ENCODE measurements at regions not wholly inside any gene's neighbourhood (a gene's known extent, or its start where the extent isn't known, plus 50 kb on each side); places are given as distances from the start of the nearest gene placed in this dataset.
A peak's percentile ranks its signal among the peaks of the same experiment; 100 is the strongest.

DNA sequence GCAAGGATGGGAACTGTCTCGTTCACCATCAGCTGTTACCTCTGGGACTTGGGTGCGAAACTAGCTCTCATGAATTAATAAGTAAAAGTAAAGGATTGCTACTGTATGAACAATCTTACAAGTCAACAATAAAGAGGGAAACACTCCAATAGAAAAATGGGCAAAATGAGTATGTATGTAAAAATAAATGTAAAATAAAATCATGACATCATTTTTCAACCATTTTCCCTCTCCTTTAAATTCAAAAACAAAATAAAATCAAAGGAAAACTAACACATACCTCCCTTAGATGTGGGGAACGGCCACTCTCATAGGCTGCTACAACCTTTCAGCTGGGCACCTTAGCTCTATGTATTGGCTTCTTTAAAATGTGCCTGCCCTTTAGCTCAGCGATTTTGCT is 389.7 kb upstream of the ARID1B start:
- DNase-seq = no peak
- peaks cover 2% of the 10 kb centered on the region for H3K9me3 Mint-ChIP-seq (ENCODE audit: low read depth)
- CTCF ChIA-PET = interaction anchor here (0.5 kb wide), 1 partner anchor 96 kb away, joined by 3 read pairs; no protein-coding TSS in a partner anchor
- H3K27ac Mint-ChIP-seq = no peak overlapping the region
- H3K36me3 Mint-ChIP-seq (ENCODE audit: low read depth) = no peaks in the 10 kb centered on the region
- no peak for ATAC-seq
- no peaks in the 10 kb centered on the region for H3K27me3 Mint-ChIP-seq
- H3K4me1 Mint-ChIP-seq = peaks cover 20% of the 10 kb centered on the region
- POLR2A ChIA-PET = no interaction called here
- no peak overlapping the region for H3K4me3 Mint-ChIP-seq
- intact Hi-C loops (cut with DNase I, micrococcal nuclease) = no loop called here

DNA sequence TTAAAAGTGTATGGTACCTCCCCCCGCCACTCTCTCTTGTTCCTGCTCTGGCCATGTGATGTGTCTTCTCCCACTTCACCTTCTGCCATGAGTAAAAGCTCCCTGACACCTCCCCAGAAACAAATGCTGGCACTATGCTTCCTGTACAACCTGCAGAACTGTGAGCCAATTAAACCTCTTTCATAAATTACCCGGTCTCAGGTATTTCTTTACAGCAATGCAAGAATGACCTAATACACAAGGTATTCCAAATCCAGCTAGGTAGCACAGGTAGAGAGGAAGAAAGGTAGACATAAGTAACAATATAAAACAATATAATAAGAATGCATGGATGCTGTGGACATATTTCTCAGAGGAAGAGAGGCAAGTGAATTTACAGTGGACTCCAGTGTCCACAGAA is 394.1 kb upstream of the ARID1B start:
- intact Hi-C loops (cut with DNase I, micrococcal nuclease) = no loop called here
- ChIA-PET CTCF (no interaction called here), POLR2A (no interaction called here)
- Mint-ChIP-seq H3K9me3 (ENCODE audit: low read depth) (peaks cover 2% of the 10 kb centered on the region), H3K36me3 (ENCODE audit: low read depth) (no peaks in the 10 kb centered on the region), H3K4me1 (peaks cover 2% of the 10 kb centered on the region), H3K4me3 (no peak overlapping the region), H3K27ac (no peak overlapping the region), H3K27me3 (no peaks in the 10 kb centered on the region)
- no peak for ATAC-seq
- no peak for DNase-seq

DNA sequence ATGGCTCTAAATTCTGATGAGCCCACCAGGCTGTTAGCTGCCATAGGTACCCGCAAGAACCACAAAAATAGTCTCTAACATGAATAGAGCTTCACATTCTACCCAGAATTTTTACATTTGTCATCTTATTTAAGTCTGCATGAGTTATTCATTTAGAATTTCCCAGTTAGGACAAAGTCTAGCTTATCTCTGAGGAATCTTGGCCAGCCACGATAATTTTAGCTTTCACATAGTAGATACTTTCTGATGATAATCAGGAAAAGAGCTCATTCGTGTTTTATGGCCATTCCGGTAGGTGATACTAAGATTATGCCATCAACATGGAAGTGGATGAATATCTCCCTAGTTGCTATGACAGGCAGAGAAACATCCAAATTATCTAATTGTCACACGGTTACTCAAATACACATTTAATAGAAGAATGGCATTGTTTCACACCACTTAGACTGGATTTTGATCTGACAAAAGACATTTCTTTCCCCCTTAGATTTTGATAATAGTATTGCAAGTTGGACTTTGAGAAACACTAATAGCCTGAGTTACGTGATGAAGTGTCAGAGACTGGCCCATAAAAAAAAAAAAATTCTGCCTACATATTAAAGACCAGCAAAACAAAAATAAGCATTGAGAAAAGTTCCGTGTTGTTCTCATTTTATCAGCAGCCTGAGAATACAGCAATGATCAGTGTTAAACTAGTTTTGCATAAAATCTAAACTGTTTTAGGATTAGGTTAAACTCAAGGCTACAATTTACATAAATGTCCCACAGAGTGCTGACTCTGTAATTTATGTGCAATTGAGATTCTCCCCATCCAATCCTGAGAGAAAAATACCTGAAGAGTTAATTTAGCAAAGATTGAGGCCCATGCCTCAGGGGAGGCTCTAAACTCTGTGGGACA is 397.5 kb upstream of the ARID1B start:
- H3K27me3 Mint-ChIP-seq = no peaks in the 10 kb centered on the region
- H3K4me1 Mint-ChIP-seq = peaks cover 2% of the 10 kb centered on the region
- H3K27ac Mint-ChIP-seq = no peak overlapping the region
- ATAC-seq (no peak), DNase-seq (no peak)
- ChIA-PET POLR2A (no interaction called here), CTCF (interaction anchor here (0.7 kb wide), 1 partner anchor 539 kb away, joined by 3 read pairs; no protein-coding TSS in a partner anchor)
- intact Hi-C loops (cut with DNase I, micrococcal nuclease) = no loop called here
- no peaks in the 10 kb centered on the region for H3K9me3 Mint-ChIP-seq (ENCODE audit: low read depth)
- H3K36me3 Mint-ChIP-seq (ENCODE audit: low read depth) = no peaks in the 10 kb centered on the region
- H3K4me3 Mint-ChIP-seq = no peak overlapping the region

DNA sequence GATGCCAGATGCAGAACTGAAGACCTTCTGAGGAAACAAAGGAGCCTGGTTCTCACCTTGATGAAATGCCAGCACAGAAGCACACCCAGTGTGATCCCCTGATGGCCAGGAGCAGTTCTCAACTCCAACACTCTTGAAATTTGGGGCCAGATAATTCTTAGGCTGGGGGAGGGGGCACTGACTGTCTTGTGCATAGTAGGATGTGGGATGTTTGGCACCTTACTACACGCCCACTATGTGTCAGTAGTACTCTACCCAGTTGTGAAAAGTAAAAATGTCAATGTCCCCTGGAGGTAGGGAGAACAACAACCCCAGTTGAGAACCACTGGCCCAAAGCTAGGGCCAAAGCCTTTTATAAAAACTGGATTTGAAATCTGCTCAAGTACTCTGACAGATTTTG is 398.3 kb upstream of the ARID1B start:
- DNase-seq = no peak
- H3K4me3 Mint-ChIP-seq = no peak overlapping the region
- H3K4me1 Mint-ChIP-seq = peaks cover 2% of the 10 kb centered on the region
- no peak overlapping the region for H3K27ac Mint-ChIP-seq
- CTCF ChIA-PET = interaction anchor here (0.7 kb wide), 1 partner anchor 540 kb away, joined by 3 read pairs; no protein-coding TSS in a partner anchor
- ATAC-seq = peak; percentile 53
- no peaks in the 10 kb centered on the region for H3K9me3 Mint-ChIP-seq (ENCODE audit: low read depth)
- POLR2A ChIA-PET = no interaction called here
- intact Hi-C loops (cut with DNase I, micrococcal nuclease) = no loop called here
- no peaks in the 10 kb centered on the region for H3K36me3 Mint-ChIP-seq (ENCODE audit: low read depth)
- H3K27me3 Mint-ChIP-seq = no peaks in the 10 kb centered on the region

DNA sequence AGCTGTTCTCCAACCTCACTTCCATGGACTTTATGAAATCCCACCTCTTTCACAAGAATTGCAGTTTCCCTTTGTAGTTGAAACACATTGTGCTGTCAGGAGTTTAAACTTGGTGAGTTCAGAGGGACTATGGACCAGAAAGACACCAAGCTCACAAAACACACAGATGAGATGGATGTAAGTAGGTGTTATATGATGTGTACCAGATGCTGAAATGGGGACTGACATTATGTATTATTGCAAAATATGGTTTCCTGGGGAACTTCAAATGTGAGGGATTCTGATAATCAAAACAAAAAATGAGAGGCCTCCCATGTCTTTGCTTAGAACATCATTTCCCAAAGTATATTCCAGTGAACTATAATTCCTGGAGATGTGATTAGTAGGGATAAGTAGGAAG is 401.1 kb upstream of the ARID1B start:
- Mint-ChIP-seq H3K36me3 (ENCODE audit: low read depth) (no peaks in the 10 kb centered on the region), H3K9me3 (ENCODE audit: low read depth) (no peaks in the 10 kb centered on the region), H3K27me3 (no peaks in the 10 kb centered on the region), H3K27ac (no peak overlapping the region), H3K4me3 (no peak overlapping the region), H3K4me1 (peaks cover 2% of the 10 kb centered on the region)
- ChIA-PET CTCF (no interaction called here), POLR2A (no interaction called here)
- ATAC-seq (no peak), DNase-seq (no peak)
- intact Hi-C loops (cut with DNase I, micrococcal nuclease) = no loop called here

DNA sequence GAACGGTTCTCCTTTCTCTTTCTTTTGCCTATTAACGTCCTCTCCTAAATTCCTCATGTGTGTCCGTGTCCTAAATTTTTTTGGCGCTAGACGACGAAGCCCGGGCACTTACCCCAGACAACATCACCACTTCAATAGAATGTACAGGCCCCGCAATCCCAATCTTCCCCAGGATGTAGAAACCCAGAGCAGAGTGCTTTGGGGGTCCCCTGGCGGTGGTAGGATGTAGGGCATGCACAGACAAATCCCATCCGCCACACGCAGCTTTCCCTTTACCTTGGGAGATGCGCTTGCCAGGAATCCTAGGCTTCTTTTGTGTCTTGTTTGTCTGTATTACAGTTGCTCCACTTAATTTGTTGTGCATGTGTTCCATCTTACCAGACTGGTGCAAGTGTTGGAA is 417.3 kb upstream of the ARID1B start:
- peaks cover 2% of the 10 kb centered on the region for H3K9me3 Mint-ChIP-seq (ENCODE audit: low read depth)
- no peaks in the 10 kb centered on the region for H3K4me1 Mint-ChIP-seq
- H3K4me3 Mint-ChIP-seq = no peak overlapping the region
- ChIA-PET POLR2A (no interaction called here), CTCF (interaction anchor here (0.6 kb wide), 1 partner anchor 62 kb away, joined by 3 read pairs; no protein-coding TSS in a partner anchor)
- intact Hi-C loops (cut with DNase I, micrococcal nuclease) = no loop called here
- no peak overlapping the region for H3K27ac Mint-ChIP-seq
- ATAC-seq = no peak
- H3K36me3 Mint-ChIP-seq (ENCODE audit: low read depth) = no peaks in the 10 kb centered on the region
- H3K27me3 Mint-ChIP-seq = no peaks in the 10 kb centered on the region
- no peak for DNase-seq

DNA sequence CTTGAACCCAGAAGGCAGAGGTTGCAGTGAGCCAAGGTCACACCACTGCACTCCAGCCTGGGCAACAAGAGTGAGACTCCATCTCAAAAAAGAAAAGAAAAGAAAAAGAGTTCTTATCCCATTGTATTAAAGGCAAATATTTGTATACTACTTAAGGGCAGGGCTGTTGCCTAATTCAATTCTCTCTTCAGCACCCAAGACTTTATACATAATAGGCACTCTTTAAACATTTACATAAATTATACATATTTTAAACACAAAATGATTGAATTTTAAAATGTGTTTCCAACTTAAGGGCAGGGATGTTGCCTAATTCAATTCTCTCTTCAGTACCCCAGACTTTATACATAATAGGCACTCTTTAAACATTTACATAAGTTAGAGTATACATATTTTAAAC is 424.3 kb upstream of the ARID1B start:
- Mint-ChIP-seq H3K27me3 (no peaks in the 10 kb centered on the region), H3K4me3 (no peak overlapping the region), H3K27ac (no peak overlapping the region), H3K4me1 (no peaks in the 10 kb centered on the region), H3K36me3 (ENCODE audit: low read depth) (no peaks in the 10 kb centered on the region), H3K9me3 (ENCODE audit: low read depth) (no peaks in the 10 kb centered on the region)
- no peak for DNase-seq
- ATAC-seq = no peak
- POLR2A ChIA-PET = no interaction called here
- CTCF ChIA-PET = no interaction called here
- intact Hi-C loops (cut with DNase I, micrococcal nuclease) = no loop called here

DNA sequence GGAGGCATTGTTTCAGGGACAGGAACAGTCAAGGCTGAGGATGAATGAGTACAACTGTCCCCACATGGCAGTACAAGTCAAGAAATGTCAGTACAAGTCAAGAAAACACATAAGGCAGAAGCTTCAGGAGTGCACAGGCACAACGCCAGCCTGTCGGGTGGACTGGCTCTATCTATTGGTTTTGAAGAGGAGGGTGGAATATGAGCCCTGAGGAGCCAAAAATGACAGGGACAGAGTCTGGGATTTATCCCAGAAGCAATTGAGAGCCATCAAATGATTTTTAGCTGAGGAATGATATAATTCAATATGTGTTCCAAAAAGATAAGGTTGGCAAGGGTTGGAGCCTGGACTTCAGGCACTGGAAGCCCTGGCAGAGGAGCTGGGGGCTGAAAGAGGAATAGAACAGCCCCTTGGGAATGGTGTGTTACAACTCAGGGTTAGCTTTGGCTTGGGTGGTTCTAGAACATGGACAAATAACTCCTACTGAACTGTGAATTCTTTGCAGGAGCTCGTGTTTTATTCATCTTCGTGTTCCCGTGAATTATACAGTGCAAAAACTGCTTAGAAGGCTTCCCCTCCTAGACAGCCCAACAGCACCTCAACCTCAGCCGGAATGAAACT is 425.7 kb upstream of the ARID1B start:
- POLR2A ChIA-PET = no interaction called here
- CTCF ChIA-PET = interaction anchor here (0.7 kb wide), 2 partner anchors 79 to 145 kb away, joined by 3 read pairs; no protein-coding TSS in a partner anchor
- Mint-ChIP-seq H3K36me3 (ENCODE audit: low read depth) (no peaks in the 10 kb centered on the region), H3K4me1 (no peaks in the 10 kb centered on the region), H3K9me3 (ENCODE audit: low read depth) (no peaks in the 10 kb centered on the region), H3K27ac (no peak overlapping the region), H3K4me3 (no peak overlapping the region), H3K27me3 (no peaks in the 10 kb centered on the region)
- no peak for DNase-seq
- ATAC-seq = no peak
- intact Hi-C loops (cut with DNase I, micrococcal nuclease) = no loop called here

DNA sequence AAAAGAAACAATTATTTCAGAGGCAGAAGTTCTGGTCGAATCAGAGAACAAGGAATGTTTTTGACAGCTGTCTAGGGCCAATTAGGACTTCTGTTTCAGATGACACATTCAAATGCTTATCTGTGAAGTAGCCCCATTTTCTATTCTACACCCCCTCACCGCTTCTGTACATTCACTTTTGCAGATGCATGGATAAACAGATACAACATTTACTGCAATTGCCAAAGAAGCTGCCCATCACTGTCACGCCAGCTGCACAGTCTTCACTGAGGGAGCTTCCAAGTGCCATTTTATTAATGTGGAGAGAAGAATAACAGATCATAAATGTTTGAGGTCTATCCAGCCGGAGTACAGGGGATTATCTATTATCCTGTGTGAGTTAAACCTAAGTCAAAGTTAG is 426.8 kb upstream of the ARID1B start:
- peaks cover 5% of the 10 kb centered on the region for H3K4me1 Mint-ChIP-seq
- H3K9me3 Mint-ChIP-seq (ENCODE audit: low read depth) = no peaks in the 10 kb centered on the region
- H3K4me3 Mint-ChIP-seq = no peak overlapping the region
- H3K27me3 Mint-ChIP-seq = no peaks in the 10 kb centered on the region
- intact Hi-C loops (cut with DNase I, micrococcal nuclease) = no loop called here
- ATAC-seq = no peak
- ChIA-PET CTCF (no interaction called here), POLR2A (interaction anchor here (0.6 kb wide), 1 partner anchor 13 kb away, joined by 3 read pairs; no protein-coding TSS in a partner anchor)
- DNase-seq = no peak
- no peak overlapping the region for H3K27ac Mint-ChIP-seq
- no peaks in the 10 kb centered on the region for H3K36me3 Mint-ChIP-seq (ENCODE audit: low read depth)

DNA sequence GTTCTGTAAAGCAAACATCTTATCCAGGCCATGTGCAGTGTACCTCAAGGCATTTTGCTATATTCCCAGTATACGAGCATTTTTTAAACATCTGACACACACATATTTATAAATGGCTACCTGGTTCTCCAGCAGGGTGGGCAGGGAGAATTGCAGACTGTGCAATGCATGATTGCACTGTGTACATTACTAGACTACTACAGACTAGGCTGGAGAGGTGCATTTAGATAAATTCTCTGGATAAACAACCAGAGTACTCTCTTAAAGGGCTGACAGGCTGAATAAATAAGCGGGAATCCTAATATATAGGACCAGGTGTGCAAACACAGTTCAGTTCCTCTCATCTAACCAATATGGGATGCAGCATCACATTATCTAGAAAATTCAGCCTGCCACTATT is 428.3 kb upstream of the ARID1B start:
- Mint-ChIP-seq H3K36me3 (ENCODE audit: low read depth) (no peaks in the 10 kb centered on the region), H3K27me3 (no peaks in the 10 kb centered on the region), H3K4me1 (peaks cover 5% of the 10 kb centered on the region), H3K9me3 (ENCODE audit: low read depth) (no peaks in the 10 kb centered on the region), H3K4me3 (no peak overlapping the region), H3K27ac (no peak overlapping the region)
- ATAC-seq (no peak), DNase-seq (no peak)
- POLR2A ChIA-PET = no interaction called here
- intact Hi-C loops (cut with DNase I, micrococcal nuclease) = no loop called here
- CTCF ChIA-PET = no interaction called here

DNA sequence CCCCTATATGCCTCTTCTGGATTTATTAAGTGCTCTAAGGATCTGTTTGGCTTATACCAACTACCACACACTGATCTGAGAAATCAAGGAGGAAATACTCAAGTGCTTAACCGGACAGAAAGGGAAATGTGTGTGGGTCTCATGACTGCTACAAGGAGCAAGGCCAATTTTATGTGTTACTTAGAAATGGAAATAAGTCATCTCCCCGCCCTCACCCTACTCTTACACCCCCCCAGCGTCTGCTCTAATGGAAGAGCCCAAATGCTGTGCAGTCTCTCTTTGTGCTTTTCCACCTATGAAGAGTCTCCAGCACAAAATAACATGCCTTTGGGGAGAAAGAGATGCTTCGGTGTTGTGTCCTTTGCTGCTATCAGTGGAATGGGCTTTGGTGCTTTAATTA is 428.8 kb upstream of the ARID1B start:
- no peaks in the 10 kb centered on the region for H3K36me3 Mint-ChIP-seq (ENCODE audit: low read depth)
- no peak overlapping the region for H3K27ac Mint-ChIP-seq
- no peak for ATAC-seq
- H3K27me3 Mint-ChIP-seq = no peaks in the 10 kb centered on the region
- H3K9me3 Mint-ChIP-seq (ENCODE audit: low read depth) = no peaks in the 10 kb centered on the region
- POLR2A ChIA-PET = no interaction called here
- no peak overlapping the region for H3K4me3 Mint-ChIP-seq
- CTCF ChIA-PET = no interaction called here
- intact Hi-C loops (cut with DNase I, micrococcal nuclease) = no loop called here
- peaks cover 5% of the 10 kb centered on the region for H3K4me1 Mint-ChIP-seq
- no peak for DNase-seq

DNA sequence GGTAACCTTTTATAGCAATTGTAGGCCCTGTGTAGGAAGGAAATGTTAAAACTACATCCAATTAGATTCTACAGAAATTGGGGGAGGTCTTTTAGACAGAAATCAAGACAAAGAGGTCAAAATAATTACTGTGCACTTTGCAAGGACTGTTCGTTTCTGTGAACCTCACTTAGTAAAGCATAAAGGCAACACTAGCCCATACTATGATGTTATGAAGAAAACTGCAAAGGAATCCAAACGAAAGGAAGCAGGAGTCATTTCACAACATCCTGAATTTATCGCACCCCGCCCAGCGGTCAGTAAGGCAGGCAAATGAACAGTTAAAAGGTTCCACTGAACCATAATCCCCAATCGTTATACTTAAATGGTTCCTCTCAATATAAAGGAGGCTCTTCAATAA is 429.5 kb upstream of the ARID1B start:
- DNase-seq = no peak

More for the DNA sequence above, 429.5 kb upstream of the ARID1B start:
- H3K27me3 Mint-ChIP-seq = no peaks in the 10 kb centered on the region
- ChIA-PET CTCF (no interaction called here), POLR2A (interaction anchor here (0.6 kb wide), 1 partner anchor 9 kb away, joined by 3 read pairs; no protein-coding TSS in a partner anchor)
- no peak overlapping the region for H3K27ac Mint-ChIP-seq
- H3K4me1 Mint-ChIP-seq = peaks cover 5% of the 10 kb centered on the region
- H3K4me3 Mint-ChIP-seq = no peak overlapping the region
- no peak for ATAC-seq
- no peaks in the 10 kb centered on the region for H3K36me3 Mint-ChIP-seq (ENCODE audit: low read depth)
- intact Hi-C loops (cut with DNase I, micrococcal nuclease) = no loop called here
- H3K9me3 Mint-ChIP-seq (ENCODE audit: low read depth) = no peaks in the 10 kb centered on the region
